Testis (tissue), 2 donors: ENCODE measurements at regions not wholly inside any gene's neighbourhood (a gene's known extent, or its start where the extent isn't known, plus 50 kb on each side); places are given as distances from the start of the nearest gene placed in this dataset.

Source experiments
- POLR2A ChIP-seq: fragments of 450-650 bp; IDR thresholded peaks from one replicate; pipeline ENCODE4 v1.6.1; 2017; ENCODE audit warnings: antibody characterized with exemption, mild to moderate bottlenecking, moderate library complexity
- TF ChIP-seq, protein P1 (sequence below), 3 experiments: fragments of 450-650 bp in 2 of 3; fragments of 200-600 bp in 1 of 3; sonication (generic) in 1 of 3; IDR thresholded peaks; one replicate each; pipeline ENCODE4 v1.5.1; 2016 to 2019; ENCODE audit warnings: antibody characterized with exemption in 3 of 3, mild to moderate bottlenecking in 2 of 3, moderate library complexity in 1 of 3

DNA sequence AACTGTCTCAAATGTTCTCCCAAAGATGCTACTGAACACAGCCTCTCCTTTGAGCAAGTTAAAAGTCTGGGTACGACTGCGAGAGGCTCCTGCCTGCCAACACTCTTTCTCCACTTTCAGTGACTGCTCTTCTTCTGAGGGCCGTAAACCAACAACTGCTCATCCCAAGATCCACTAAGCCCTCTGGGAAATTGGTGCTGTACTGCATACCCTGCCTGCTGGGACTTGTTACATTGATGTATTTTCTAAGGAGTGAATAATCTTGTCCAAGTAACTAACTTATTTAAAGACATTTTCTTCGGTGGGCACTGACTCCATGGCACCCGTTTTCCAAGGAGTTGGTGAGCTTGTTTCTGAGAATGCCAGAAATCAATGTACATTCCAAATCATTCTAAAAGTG is 87.2 kb downstream of the ZNF280B start:
- TF ChIP-seq, protein P1, sequence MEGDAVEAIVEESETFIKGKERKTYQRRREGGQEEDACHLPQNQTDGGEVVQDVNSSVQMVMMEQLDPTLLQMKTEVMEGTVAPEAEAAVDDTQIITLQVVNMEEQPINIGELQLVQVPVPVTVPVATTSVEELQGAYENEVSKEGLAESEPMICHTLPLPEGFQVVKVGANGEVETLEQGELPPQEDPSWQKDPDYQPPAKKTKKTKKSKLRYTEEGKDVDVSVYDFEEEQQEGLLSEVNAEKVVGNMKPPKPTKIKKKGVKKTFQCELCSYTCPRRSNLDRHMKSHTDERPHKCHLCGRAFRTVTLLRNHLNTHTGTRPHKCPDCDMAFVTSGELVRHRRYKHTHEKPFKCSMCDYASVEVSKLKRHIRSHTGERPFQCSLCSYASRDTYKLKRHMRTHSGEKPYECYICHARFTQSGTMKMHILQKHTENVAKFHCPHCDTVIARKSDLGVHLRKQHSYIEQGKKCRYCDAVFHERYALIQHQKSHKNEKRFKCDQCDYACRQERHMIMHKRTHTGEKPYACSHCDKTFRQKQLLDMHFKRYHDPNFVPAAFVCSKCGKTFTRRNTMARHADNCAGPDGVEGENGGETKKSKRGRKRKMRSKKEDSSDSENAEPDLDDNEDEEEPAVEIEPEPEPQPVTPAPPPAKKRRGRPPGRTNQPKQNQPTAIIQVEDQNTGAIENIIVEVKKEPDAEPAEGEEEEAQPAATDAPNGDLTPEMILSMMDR (IDR thresholded peaks at IDR 0.05), result no peak
- TF ChIP-seq POLR2A, result no peak
